HUDEP-2 (cell line): ENCODE measurements at regions not wholly inside any gene's neighbourhood (a gene's known extent, or its start where the extent isn't known, plus 50 kb on each side); places are given as distances from the start of the nearest gene placed in this dataset.

Experiments
- DNase-seq, 76 experiments: peaks; one replicate each; lab custom pipeline; 2025; ENCODE audit not compliant: unreplicated experiment in 76 of 76; lab: John Stamatoyannopoulos, UW

DNA sequence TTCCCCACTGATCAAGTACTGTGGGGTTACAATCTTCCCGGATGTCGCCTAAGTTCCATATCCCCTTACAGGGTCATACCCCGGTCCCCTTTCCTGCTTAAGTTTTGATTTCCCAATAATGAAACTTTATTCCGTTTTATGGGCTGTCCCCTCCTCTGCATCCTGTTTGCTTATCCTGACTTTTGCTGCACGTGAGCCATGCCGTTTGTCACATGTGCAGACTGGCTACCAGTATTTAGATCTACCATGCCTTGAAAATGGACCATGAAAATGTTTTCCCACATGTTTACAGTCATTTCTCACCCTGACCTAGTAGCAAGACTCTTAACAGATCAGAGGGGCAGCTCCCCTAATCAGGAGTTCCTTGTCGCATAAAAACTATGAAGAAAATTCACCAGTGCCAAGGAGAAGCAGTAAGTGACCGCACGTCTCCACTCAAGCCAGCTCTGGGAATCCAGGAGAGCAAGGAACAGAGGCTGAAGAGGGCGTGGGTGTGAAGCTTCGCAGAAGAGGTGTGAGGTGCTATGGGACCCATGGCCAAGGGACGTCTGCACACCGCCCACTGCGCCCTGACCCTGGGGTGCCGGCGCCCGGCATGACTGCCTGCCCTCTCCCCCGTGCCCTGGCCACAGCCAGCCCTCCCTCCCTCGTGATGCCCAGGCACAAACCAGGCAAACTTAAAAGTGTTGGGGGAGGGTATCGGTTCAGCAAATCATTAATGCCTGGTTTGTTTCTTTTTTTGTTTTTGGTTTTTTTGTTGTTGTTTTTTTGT, 440.8 kb upstream of the SALL3 start:
- no peak for DNase-seq

DNA sequence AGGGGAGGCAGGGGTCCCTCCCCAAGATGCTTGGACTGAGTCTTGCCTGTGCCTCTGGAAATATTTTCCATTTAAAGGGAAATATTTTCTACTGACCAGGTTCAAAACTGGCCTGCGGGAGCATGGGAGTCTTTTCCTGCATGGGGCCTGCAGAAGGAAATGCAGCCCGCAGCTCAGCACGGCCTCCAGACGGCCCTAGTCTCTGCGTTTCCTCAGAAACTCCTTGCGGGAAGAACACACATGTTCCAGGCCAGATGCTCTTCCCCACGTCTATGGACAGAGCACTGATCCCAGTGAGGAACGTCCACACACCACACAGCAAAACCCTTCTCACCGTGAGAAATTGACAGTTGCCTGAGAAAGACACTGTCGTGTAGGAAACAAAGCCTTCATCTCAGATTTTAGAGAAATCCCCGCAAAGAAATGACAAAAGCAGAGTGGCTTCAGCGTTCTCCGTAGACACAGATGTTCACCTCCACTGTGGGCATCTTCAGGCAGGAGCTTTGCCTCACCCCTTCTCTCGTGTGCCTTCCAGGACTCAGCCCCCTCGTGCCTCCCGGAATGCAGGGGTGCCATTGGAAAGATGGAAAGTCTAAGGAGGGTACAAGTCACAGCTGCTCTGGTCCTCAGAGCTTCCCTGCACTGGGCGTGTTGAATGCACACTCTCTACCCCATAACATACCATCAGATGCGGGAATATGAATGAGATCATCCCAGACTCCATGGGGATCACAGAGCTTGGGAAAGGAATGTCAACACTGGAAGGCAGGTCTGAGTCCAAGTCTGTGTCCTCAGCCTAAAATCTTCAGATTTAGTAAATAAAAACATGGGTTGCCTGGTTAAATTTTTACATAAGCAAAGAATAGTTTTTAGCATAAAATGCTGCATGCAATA, 438.7 kb upstream of the SALL3 start:
- DNase-seq, result no peak

DNA sequence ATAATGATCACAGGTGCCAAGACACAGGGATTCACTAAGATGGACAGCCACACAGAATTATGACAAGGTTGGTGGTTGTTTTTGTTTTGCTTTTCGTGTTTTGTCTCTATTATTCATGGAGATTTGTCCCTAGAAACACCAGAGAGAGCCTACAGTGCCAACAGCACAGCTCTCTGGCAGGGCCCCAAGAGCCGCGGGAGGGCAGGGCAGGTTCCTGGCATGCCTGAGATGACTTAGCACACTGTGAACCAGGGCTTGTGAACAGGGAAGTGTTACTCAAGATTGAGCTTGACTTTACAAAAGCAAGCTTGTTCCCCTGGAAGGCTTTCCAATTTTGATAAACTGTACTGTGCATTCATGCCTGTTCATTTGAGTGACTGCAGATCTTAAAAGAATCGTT, 437.4 kb upstream of the SALL3 start:
- peak in 19 of 76 experiments; percentile 1 to 42 (median 12) for DNase-seq

DNA sequence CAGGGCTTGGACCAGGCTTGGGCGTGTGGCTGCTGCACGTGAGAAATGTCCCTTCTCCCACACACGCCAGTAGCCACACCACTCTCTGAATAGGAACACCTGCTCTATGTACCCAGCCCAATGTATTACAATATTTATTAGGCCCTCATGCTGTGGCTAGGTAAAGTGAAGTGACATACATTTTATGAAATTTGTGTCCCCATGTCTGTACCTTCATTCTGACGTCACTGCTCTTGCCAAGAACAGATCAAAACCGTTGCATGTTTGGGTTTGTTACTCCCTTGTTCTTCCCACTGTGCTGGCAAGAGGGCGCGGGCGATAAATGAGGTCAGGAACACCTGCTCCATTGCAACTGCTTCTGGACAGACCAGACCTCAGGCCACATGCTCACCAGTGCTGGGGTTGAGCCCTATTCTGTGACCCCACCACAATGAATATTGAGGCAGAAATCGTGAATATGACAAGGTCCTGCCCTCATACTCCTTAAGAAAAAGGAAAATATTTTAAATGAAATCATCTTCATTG, 436.4 kb upstream of the SALL3 start:
- DNase-seq, result no peak

DNA sequence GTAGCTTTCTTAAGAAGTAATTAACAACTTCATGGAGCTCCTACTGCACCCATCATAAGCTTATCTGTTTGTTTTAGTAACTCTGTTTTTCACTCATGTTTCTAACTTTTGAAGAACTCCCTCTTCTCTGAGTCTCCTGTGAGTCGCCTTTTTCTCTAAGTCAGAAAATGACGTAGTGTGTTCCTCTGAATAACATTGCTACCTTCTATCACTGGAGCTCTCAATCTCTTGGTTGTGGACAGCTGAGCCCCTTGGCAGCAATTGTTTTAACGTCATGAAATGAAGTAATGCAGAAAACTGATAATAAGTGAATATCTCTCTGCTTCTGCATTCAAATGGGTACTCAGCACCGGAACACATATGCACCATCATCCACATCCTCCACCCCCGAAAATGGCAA, 433.3 kb upstream of the SALL3 start:
- DNase-seq, result no peak

DNA sequence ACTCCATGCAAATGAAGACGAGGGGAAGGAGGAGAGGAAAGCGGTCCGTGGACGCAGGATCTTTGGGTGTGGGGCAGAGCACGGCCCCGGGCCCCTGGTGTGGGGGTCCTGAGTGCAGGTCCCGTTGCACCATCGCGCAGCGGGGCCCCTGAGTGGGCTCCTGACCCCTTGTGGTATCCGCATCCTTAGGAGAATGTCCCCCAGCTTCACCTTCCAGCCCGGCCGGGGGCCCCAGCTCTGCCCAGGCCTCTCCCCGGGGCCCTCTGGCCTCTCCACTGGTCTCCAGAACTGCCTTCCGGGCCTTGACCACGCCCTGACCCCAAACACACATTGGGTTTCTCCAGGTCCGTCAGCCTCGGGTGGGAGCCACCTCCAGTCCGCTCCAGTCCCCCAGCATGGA, 431.8 kb upstream of the SALL3 start:
- no peak for DNase-seq

DNA sequence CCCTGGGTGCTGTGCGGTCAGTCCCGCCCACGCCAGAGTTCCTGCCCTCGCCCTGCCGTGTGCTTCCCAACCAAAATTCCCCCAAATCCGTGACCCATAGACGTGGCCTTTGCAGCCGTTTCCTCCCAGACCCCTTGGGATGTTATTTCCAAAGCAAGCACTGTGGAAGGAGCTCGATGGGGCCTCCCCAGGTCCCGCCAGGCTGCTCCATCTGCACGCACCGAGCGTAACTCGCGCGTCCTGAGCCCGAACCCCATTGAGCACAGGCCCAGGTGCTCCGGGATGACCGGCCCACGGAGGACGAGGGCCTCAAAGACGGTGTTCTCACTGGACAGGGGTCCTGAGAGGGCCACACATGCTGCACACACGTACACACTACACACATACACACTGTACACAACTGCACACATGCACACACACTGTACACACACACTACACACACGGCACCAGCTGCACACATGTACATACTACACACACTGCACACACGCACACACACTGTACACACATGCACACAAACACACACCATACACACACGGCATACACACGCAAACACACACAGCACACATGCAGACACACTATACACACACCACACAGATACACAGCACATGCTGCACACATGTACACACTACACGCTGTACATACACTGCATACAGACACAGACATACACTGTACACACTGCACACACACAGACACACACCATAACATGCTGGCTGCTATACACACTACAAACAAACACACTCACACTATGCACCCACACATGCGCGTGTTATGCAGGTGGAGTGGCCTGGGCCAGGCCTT, 431.2 kb upstream of the SALL3 start:
- no peak for DNase-seq

DNA sequence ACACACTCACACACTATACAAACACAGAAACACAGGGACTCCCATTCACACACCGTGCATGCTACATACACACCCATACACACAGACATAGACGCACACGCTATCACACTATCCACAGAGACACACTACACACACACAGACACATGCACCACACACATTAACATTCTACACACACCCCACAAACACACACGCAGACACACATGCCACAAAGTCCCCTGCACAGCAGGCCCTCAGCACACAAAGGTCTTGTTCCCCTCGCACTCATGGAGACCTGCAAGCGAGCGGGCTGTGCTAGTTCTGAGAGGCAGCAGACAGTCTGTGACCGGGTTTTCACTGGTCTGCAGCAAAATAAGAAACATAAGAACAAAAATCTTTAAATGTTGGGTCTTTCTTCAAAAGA, 429.6 kb upstream of the SALL3 start:
- no peak for DNase-seq

DNA sequence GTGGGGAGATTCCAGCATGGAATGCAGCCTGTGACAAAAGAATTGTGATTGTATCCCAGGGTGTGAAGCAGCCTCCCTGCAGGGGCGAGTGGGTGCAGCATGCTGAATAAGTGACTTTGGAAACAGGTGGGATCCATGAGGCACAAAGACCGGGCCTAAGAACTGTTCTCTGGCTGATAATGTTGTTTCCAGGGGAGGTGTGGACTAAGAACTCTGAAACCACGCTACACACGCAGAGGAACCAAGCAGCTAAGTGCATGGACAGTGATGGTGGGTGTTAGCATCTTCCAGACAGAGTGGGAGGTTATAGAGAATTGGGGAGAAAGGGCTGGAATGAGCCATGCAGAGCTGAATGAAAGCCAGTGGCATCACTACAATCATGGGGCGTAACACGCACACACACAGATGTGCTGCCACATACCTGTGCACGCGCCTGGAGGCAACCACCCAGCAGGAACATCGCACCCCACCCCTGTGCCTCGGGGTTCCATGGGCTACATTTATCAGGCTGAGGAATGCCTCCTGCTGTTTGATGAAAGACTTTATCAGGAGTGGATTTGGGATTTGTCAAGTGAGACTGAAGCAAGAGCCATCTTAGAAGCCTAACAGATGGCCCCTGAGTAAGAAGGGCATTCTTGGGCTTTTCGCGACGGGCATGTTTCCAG, 424.5 kb upstream of the SALL3 start:
- no peak for DNase-seq

DNA sequence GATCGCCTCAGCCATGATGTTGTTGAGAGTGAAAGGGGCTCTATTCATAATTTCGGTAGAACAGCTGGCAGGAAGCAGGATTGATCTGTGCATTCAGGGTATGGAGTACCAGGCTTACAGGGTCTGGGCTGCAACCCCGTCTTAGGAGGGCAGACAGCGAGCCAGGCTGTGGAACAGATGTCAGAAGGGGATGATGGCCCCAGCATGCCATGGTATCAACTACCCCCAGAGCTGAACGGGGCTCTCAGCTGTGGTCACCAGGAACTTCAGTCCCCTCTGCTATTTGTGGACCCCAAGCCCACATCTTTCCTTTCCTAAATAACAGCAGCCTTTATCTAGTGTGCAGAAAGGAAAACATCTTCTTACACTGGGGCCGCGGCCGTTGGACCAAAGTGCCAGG, 422.2 kb upstream of the SALL3 start:
- DNase-seq, result no peak

DNA sequence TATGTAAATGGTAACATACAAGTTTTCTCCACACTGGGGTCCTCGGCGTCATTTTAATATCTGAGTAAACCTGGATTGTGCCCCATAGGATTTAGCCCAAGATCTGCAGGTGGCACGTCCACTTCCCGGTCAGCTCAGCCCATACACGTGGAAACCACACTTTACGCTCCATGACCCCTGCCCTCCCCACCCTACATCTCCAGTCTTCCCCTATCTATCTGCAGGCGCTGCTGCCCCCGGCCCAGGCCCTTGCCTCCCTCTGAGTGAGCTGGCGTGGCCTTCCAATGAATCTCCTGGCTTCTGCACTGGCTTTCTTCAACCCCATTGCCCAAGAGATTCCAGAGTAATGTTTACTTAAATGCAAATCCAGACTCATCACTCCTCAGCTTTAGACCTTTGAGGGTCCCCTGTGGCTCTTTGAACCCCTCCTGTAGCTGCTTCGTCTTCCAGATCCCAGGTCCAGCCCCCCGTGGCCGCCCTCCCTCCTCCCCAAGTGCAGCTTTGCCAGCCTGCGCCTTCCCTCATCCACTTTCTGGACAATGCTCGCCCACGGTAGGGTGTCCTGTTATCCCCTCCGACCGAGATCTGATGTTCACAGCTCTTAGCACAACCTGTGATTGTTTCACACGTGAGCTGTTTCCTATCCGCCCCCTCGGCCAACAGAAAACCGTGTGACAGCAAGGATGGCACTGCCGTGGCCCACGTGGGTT, 421.4 kb upstream of the SALL3 start:
- DNase-seq, result no peak

DNA sequence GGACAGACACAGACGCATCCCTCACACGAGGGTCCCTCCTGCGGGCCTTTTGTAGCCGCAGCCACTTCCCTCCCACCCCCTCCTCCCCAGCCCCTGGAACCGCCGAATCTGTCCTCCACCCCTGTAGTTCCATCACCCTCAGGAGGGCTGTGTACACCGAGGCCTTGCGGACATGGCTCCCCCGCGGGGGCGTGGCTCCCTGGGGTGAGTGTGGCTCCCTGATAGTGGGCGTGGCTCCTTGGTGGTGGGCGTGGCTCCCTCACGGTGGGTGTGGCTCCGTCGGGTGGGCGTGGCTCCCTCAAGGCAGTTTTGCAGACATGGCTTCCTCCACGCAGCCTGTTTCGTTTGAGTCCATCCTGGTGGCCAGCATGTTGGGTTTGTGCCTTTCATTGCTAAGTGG, 420.7 kb upstream of the SALL3 start:
- peak in 7 of 76 experiments; percentile 1 to 28 (median 3) for DNase-seq

DNA sequence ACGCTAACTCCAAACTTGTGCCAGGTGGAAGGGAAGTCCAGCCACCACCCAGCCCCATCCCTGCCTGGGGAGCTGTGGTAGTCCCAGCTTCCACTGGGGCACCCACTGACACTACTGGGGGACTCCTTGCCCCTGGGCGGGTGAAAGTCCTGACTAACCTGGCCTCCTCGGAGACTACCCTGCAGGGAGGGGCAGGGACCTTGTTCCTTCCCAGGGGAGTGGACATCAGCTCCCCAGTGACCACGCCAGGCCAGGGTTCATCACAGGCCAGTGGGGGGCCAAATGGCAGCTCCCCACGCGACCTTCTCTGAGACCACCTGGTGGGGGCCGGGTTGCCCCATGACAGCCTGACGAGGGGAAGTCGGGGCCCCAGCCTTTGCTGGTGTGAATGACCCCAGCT, 420.0 kb upstream of the SALL3 start:
- DNase-seq, result no peak

DNA sequence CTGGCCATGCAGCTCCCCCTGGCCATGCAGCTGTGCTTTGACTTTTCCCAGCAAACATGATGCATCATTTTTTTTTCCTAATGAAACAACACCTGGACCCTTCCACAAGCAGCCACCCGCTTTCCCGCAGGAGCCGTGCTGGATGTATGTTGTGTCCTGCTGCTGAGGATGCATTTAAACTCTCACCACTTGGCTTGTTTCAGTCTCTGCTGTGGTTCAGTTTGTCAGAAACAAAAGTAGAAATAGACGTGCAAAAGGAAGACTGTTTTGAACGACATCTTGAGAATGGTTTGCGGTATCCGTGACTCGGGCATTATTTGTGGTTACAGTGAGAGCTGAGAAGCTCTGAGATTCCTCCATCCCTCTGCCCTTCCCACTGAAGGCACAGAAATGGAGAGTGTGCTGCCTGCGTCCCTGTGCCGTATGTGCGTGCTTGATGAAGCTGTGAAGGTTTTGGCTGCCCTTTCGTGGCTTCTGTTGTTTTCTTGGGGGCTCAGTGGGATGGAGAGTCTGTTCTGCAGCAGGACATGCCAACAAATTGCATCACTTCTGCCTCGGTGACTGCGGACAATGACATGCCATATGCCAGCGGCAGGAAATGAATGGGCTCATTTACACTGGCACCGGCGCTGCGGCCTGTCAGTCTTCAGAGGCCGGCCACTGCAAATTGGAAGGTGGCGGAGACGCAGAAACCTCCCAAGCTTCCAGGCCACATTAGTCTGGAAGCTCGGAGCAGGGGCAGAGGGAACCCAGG, 417.7 kb upstream of the SALL3 start:
- no peak for DNase-seq

DNA sequence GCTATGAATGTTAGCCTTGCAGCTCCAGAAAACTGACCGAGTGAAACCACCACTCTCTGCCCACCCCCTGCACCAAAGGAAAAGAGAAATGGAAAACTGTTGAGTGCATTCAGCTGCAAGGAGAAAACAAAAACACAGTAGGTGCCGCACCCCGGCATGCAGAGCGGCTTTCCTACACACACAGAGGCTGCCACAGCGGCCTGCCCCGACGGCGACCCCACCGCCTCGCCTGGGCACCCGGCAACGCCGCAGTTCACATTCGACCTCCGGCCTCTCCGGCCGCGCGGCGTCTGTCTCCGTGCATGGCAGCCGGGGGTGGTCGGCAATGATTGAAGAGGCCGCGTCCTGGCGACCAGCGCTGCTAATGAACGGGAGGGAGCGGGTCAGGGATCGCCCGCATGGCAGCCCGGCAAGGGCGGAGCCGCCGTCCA, 417.1 kb upstream of the SALL3 start:
- DNase-seq, result no peak

DNA sequence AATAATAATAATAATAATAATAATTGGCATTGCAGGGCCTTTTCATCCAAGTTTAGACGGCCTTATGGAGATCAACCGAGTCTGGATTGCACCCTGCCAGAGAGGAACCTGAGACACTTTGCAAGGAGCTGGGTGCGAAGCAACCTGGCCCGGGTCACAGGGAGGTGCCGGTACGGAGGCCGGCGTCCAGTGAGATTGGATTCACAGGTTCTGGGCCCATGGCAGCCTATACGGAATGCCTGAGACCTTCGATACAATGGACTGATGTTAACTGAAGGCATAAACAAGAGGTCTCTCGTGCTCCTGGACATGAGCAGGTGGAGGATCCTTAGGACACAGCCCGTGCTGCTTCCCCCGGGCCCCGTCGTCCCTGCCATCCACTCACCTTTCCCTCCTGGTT, 416.5 kb upstream of the SALL3 start:
- no peak for DNase-seq

DNA sequence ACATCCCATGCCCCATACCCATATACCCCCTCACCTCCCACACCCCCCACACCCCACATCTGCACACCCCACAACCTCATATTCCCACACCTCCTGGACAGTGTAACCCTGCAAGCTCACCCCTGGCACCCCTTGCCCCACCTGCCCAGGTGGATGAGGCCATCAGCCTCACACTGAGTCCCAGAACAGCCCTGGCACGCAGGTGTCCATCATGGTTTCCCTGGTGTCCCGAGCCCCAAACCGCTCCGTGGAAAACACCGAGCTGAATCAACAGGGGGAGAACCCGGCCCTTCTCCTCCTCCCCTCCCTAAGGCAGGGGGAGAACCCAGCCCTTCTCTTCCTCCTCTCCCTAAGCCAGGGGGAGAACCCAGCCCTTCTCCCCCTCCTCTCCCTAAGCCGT, 415.6 kb upstream of the SALL3 start:
- no peak for DNase-seq

DNA sequence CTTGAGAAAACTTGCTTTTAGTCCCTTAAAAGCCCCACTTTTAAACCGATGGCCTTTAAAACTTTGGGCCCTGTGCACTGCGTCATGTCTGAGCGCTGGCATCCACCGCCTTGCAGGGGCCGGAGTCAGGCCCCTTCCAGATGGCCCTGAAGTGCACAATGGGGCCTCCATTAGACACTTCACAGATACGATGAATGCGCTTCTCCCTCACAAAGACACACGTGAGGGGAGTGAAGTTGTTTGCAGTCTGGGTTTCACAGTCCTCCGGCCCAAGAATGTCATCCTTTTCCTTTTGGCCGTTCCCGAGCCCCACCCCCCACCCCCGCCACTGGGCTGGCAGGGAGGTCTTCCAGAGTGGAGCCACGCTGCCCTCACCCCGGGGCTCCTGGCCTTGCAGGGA, 415.1 kb upstream of the SALL3 start:
- no peak for DNase-seq

DNA sequence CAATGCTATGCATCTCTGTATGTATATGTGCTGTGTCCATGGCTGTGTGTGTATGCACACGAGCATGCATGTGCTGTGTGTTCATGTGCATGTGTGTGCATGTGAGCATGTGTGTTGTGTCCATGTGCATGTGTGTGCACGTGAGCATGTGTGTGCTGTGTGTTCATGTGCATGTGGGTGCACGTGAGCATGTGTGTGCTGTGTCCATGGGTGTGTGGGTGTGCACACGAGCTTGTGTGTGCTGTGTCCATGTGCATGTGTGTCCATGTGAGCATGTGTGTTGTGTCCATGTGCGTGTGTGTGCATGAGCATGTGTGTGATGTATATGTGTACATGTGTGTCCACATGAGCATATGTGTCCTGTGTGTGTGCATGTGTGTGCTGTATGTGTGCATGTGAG, 414.4 kb upstream of the SALL3 start:
- no peak for DNase-seq
